ENCODE measurements at regions not wholly inside any gene's neighbourhood (a gene's known extent, or its start where the extent isn't known, plus 50 kb on each side); places are given as distances from the start of the nearest gene placed in this dataset.

DNA sequence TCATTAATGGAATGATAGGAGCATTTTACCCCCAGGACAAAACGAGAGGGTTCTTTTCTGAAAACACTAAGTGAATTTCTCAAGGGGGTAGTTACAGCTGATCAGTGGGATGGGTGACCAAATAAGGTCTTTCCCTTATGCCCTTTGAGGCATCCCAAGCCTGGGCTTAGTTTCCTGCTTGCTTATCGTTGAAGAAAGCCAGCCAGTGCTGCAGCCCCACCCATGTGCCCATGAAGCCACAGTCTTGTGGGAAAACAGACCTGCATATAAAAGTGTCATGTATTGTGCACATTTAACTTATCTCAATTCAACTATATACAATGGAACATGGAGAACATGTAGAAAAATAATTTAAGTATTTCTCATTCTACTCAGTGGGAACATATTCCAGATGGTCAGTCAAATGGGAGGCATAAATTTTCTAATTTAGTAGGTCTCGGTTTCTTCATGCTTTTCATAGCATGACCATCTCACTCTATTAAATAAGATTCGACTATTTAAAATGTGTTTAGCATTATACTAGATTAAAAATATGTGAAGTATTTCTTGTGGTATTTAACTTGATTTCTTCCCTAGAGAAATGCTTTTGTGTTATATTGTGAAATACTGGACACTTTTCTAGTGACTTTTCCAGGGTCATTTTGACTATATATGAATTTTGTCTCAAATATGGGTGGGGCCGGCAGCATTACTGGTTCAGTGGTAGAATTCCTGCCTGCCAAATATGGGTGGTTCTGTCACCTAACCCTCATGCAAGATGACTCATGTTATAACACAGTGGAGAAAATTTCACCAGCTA lies 189.7 kb upstream of the SGCD start:
- peak; percentile 23; the same call in 1 of the 2 replicates for TF ChIP-seq ISL1 (CRISPR knock-in tag; IDR thresholded peaks at IDR 0.05)
- TF ChIP-seq, protein P1, sequence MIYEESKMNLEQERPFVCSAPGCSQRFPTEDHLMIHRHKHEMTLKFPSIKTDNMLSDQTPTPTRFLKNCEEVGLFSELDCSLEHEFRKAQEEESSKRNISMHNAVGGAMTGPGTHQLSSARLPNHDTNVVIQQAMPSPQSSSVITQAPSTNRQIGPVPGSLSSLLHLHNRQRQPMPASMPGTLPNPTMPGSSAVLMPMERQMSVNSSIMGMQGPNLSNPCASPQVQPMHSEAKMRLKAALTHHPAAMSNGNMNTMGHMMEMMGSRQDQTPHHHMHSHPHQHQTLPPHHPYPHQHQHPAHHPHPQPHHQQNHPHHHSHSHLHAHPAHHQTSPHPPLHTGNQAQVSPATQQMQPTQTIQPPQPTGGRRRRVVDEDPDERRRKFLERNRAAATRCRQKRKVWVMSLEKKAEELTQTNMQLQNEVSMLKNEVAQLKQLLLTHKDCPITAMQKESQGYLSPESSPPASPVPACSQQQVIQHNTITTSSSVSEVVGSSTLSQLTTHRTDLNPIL (CRISPR knock-in tag; IDR thresholded peaks at IDR 0.05; ENCODE audit: low read depth), result no peak
- ATAC-seq, result no peak

GRCh38 chr5:156142867-156143266 lies 184.1 kb upstream of the SGCD start:
- ATAC-seq, result no peak
- TF ChIP-seq BACH2 (CRISPR knock-in tag; IDR thresholded peaks at IDR 0.05; ENCODE audit: borderline replicate concordance) (no peak), OSR1 (CRISPR knock-in tag; IDR thresholded peaks at IDR 0.05) (no peak), GLIS3 (CRISPR knock-in tag; IDR thresholded peaks at IDR 0.05) (no peak), ISL1 (CRISPR knock-in tag; IDR thresholded peaks at IDR 0.05) (no peak), ESRRG (CRISPR knock-in tag; IDR thresholded peaks at IDR 0.05) (no peak)
- TF ChIP-seq, protein P1 (CRISPR knock-in tag; IDR thresholded peaks at IDR 0.05; ENCODE audit: low read depth), result no peak

- peak; percentile 64 for ATAC-seq
- TF ChIP-seq ZNF8 (CRISPR knock-in tag; IDR thresholded peaks at IDR 0.05) (no peak), POU6F1 (CRISPR knock-in tag; IDR thresholded peaks at IDR 0.05; ENCODE audit: borderline replicate concordance, low read depth) (no peak), ISL1 (CRISPR knock-in tag; IDR thresholded peaks at IDR 0.05) (peak; percentile 41), OSR1 (CRISPR knock-in tag; IDR thresholded peaks at IDR 0.05) (no peak)
- TF ChIP-seq, protein P2, sequence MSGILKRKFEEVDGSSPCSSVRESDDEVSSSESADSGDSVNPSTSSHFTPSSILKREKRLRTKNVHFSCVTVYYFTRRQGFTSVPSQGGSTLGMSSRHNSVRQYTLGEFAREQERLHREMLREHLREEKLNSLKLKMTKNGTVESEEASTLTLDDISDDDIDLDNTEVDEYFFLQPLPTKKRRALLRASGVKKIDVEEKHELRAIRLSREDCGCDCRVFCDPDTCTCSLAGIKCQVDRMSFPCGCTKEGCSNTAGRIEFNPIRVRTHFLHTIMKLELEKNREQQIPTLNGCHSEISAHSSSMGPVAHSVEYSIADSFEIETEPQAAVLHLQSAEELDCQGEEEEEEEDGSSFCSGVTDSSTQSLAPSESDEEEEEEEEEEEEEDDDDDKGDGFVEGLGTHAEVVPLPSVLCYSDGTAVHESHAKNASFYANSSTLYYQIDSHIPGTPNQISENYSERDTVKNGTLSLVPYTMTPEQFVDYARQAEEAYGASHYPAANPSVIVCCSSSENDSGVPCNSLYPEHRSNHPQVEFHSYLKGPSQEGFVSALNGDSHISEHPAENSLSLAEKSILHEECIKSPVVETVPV (CRISPR knock-in tag; IDR thresholded peaks at IDR 0.05), result no peak
These were observed 179.6 kb upstream of the SGCD start for GRCh38 chr5:156147261-156147943.

- TF ChIP-seq ZFP30 (CRISPR knock-in tag; IDR thresholded peaks at IDR 0.05) (no peak), ESRRG (CRISPR knock-in tag; IDR thresholded peaks at IDR 0.05) (no peak), PPARA (CRISPR knock-in tag; IDR thresholded peaks at IDR 0.05; ENCODE audit: borderline replicate concordance) (no peak), ZNF8 (CRISPR knock-in tag; IDR thresholded peaks at IDR 0.05) (no peak), RARB (CRISPR knock-in tag; IDR thresholded peaks at IDR 0.05) (no peak), OSR1 (CRISPR knock-in tag; IDR thresholded peaks at IDR 0.05) (no peak), ISL1 (CRISPR knock-in tag; IDR thresholded peaks at IDR 0.05) (no peak), BACH2 (CRISPR knock-in tag; IDR thresholded peaks at IDR 0.05; ENCODE audit: borderline replicate concordance) (no peak), ZNF565 (CRISPR knock-in tag; conservative IDR thresholded peaks at IDR 0.05; ENCODE audit: low read depth) (no peak), POU6F1 (CRISPR knock-in tag; IDR thresholded peaks at IDR 0.05; ENCODE audit: borderline replicate concordance, low read depth) (no peak), ZNF70 (CRISPR knock-in tag; IDR thresholded peaks at IDR 0.05) (no peak), SNAI2 (CRISPR knock-in tag; IDR thresholded peaks at IDR 0.05) (no peak)
- TF ChIP-seq, protein P3, sequence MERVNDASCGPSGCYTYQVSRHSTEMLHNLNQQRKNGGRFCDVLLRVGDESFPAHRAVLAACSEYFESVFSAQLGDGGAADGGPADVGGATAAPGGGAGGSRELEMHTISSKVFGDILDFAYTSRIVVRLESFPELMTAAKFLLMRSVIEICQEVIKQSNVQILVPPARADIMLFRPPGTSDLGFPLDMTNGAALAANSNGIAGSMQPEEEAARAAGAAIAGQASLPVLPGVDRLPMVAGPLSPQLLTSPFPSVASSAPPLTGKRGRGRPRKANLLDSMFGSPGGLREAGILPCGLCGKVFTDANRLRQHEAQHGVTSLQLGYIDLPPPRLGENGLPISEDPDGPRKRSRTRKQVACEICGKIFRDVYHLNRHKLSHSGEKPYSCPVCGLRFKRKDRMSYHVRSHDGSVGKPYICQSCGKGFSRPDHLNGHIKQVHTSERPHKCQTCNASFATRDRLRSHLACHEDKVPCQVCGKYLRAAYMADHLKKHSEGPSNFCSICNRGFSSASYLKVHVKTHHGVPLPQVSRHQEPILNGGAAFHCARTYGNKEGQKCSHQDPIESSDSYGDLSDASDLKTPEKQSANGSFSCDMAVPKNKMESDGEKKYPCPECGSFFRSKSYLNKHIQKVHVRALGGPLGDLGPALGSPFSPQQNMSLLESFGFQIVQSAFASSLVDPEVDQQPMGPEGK (CRISPR knock-in tag; IDR thresholded peaks at IDR 0.05; ENCODE audit: borderline replicate concordance), result no peak
- TF ChIP-seq, protein P4, sequence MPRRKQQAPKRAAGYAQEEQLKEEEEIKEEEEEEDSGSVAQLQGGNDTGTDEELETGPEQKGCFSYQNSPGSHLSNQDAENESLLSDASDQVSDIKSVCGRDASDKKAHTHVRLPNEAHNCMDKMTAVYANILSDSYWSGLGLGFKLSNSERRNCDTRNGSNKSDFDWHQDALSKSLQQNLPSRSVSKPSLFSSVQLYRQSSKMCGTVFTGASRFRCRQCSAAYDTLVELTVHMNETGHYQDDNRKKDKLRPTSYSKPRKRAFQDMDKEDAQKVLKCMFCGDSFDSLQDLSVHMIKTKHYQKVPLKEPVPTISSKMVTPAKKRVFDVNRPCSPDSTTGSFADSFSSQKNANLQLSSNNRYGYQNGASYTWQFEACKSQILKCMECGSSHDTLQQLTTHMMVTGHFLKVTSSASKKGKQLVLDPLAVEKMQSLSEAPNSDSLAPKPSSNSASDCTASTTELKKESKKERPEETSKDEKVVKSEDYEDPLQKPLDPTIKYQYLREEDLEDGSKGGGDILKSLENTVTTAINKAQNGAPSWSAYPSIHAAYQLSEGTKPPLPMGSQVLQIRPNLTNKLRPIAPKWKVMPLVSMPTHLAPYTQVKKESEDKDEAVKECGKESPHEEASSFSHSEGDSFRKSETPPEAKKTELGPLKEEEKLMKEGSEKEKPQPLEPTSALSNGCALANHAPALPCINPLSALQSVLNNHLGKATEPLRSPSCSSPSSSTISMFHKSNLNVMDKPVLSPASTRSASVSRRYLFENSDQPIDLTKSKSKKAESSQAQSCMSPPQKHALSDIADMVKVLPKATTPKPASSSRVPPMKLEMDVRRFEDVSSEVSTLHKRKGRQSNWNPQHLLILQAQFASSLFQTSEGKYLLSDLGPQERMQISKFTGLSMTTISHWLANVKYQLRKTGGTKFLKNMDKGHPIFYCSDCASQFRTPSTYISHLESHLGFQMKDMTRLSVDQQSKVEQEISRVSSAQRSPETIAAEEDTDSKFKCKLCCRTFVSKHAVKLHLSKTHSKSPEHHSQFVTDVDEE (CRISPR knock-in tag; IDR thresholded peaks at IDR 0.05), result no peak
These were observed 179.0 kb upstream of the SGCD start for GRCh38 chr5:156147944-156148285.

More at GRCh38 chr5:156147944-156148285, 179.0 kb upstream of the SGCD start:
- ATAC-seq, result peak; percentile 73

All from SK-N-SH treated with all-trans-retinoic acid at 6 μM for 48 hours (cell line).